HG02571 (cell line): ENCODE measurements at regions not wholly inside any gene's neighbourhood (a gene's known extent, or its start where the extent isn't known, plus 50 kb on each side); places are given as distances from the start of the nearest gene placed in this dataset.
"Not testable (repeated sequence)": the region's sequence is repeated elsewhere in the genome, so short reads cannot be mapped to it uniquely, and the experiment has no call there.

Source experiments
- ATAC-seq: cut with Tn5 transposase; IDR thresholded peaks from one replicate; pipeline ENCODE4 v1.9.1; 2021; ENCODE audit warnings: mild to moderate bottlenecking, moderate library complexity; ENCODE audit not compliant: unreplicated experiment

- peak; percentile 99 for ATAC-seq
Observed at GRCh38 chr2:129347486-129348217, 631.8 kb upstream of the RAB6C start.

- ATAC-seq = no peak
Observed at GRCh38 chr2:129354631-129355030, 624.8 kb upstream of the RAB6C start.

- no peak for ATAC-seq
Observed at GRCh38 chr2:129361688-129362087, 617.8 kb upstream of the RAB6C start.

- no peak for ATAC-seq
Observed at GRCh38 chr2:129366263-129366662, 613.2 kb upstream of the RAB6C start.

- ATAC-seq = no peak
Observed at GRCh38 chr2:129367107-129367506, 612.4 kb upstream of the RAB6C start.

- no peak for ATAC-seq
Observed at GRCh38 chr2:129369437-129369836, 610.0 kb upstream of the RAB6C start.

- no peak for ATAC-seq
Observed at GRCh38 chr2:129374452-129374851, 605.0 kb upstream of the RAB6C start.

- ATAC-seq = no peak
Observed at GRCh38 chr2:129375632-129376425, 603.6 kb upstream of the RAB6C start.

- no peak for ATAC-seq
Observed at GRCh38 chr2:129376426-129377077, 602.9 kb upstream of the RAB6C start.

- no peak for ATAC-seq
Observed at GRCh38 chr2:129377078-129377469, 602.4 kb upstream of the RAB6C start.

GRCh38 chr2:129378186-129378585, 601.3 kb upstream of the RAB6C start:
- no peak for ATAC-seq

- no peak for ATAC-seq
Observed at GRCh38 chr2:129379411-129379810, 600.1 kb upstream of the RAB6C start.

GRCh38 chr2:129381789-129382188, 597.7 kb upstream of the RAB6C start:
- no peak for ATAC-seq

GRCh38 chr2:129388870-129389269, 590.6 kb upstream of the RAB6C start:
- ATAC-seq = no peak

- ATAC-seq = no peak
Observed at GRCh38 chr2:129393816-129394215, 585.6 kb upstream of the RAB6C start.

GRCh38 chr2:129396980-129397599, 582.4 kb upstream of the RAB6C start:
- ATAC-seq = peak; percentile 68

GRCh38 chr2:129400826-129401225, 578.6 kb upstream of the RAB6C start:
- no peak for ATAC-seq

GRCh38 chr2:129402076-129402475, 577.4 kb upstream of the RAB6C start:
- ATAC-seq = no peak

- ATAC-seq = no peak
Observed at GRCh38 chr2:129404000-129404685, 575.3 kb upstream of the RAB6C start.

- no peak for ATAC-seq
Observed at GRCh38 chr2:129408570-129408969, 570.9 kb upstream of the RAB6C start.

- ATAC-seq = not testable (repeated sequence)
Observed at GRCh38 chr2:129417041-129417440, 562.4 kb upstream of the RAB6C start.
